ENCODE measurements at regions not wholly inside any gene's neighbourhood (a gene's known extent, or its start where the extent isn't known, plus 50 kb on each side); places are given as distances from the start of the nearest gene placed in this dataset.

- ChIA-PET CTCF (no interaction called here), POLR2A (ENCODE audit: unreplicated experiment) (no interaction called here)
- Histone ChIP-seq H2AFZ (no peak overlapping the region), H3K4me1 (replicated peaks; ENCODE audit: insufficient read depth) (no peaks in the 10 kb centered on the region), H3K36me3 (ENCODE audit: low read depth) (no peaks in the 10 kb centered on the region), H3K9me3 (ENCODE audit: insufficient read depth, low read depth) (no peaks in the 10 kb centered on the region), H3K4me2 (no peak overlapping the region), H3K4me3 (no peak overlapping the region), H3K79me2 (ENCODE audit: low read depth) (no peaks in the 10 kb centered on the region), H3F3A (ENCODE audit: insufficient read depth, low read depth) (no peaks in the 10 kb centered on the region), H4K20me1 (ENCODE audit: insufficient read depth) (no peaks in the 10 kb centered on the region), H3K27me3 (ENCODE audit: insufficient read depth, low read depth) (no peaks in the 10 kb centered on the region), H3K27ac (no peak overlapping the region), H3K9me2 (ENCODE audit: insufficient read depth) (no peaks in the 10 kb centered on the region; the same call in 1 of the 2 replicates)
- no TSS peak for BruUV-seq (replicated peaks)
- DNase-seq, result no peak
- intact Hi-C loops (cut with micrococcal nuclease; ENCODE audit: unreplicated experiment), result no loop called here
- TF ChIP-seq CTCF (conservative IDR thresholded peaks at IDR 0.05), result no peak
- TF ChIP-seq EZH2 (IDR thresholded peaks at IDR 0.05; ENCODE audit: low read depth), result no peak
Measured at GRCh38 chr2:217124050-217124449, 264.2 kb upstream of the TNP1 start.

GRCh38 chr2:217121565-217121964 is 261.7 kb upstream of the TNP1 start:
- Histone ChIP-seq H3K4me1 (replicated peaks; ENCODE audit: insufficient read depth) (no peaks in the 10 kb centered on the region), H3K27ac (no peak overlapping the region), H3K9me3 (ENCODE audit: insufficient read depth, low read depth) (no peaks in the 10 kb centered on the region), H3K27me3 (ENCODE audit: insufficient read depth, low read depth) (no peaks in the 10 kb centered on the region), H3K36me3 (ENCODE audit: low read depth) (no peaks in the 10 kb centered on the region), H3K4me3 (no peak overlapping the region), H3K79me2 (ENCODE audit: low read depth) (no peaks in the 10 kb centered on the region), H2AFZ (no peak overlapping the region), H3K4me2 (no peak overlapping the region), H4K20me1 (ENCODE audit: insufficient read depth) (no peaks in the 10 kb centered on the region), H3F3A (ENCODE audit: insufficient read depth, low read depth) (no peaks in the 10 kb centered on the region), H3K9me2 (ENCODE audit: insufficient read depth) (no peaks in the 10 kb centered on the region; the same call in 1 of the 2 replicates)
- TF ChIP-seq EZH2 (IDR thresholded peaks at IDR 0.05; ENCODE audit: low read depth) (no peak), CTCF (conservative IDR thresholded peaks at IDR 0.05) (no peak)
- DNase-seq, result no peak
- CTCF ChIA-PET, result no interaction called here
- intact Hi-C loops (cut with micrococcal nuclease; ENCODE audit: unreplicated experiment), result no loop called here
- POLR2A ChIA-PET (ENCODE audit: unreplicated experiment), result interaction anchor here (0.6 kb wide), 1 partner anchor 828 kb away, joined by 5 read pairs; no protein-coding TSS in a partner anchor
- BruUV-seq (replicated peaks), result no TSS peak

- Histone ChIP-seq H3K27ac (no peak overlapping the region), H3K4me1 (replicated peaks; ENCODE audit: insufficient read depth) (no peaks in the 10 kb centered on the region), H3K27me3 (ENCODE audit: insufficient read depth, low read depth) (no peaks in the 10 kb centered on the region), H3F3A (ENCODE audit: insufficient read depth, low read depth) (no peaks in the 10 kb centered on the region), H3K4me2 (no peak overlapping the region), H3K36me3 (ENCODE audit: low read depth) (no peaks in the 10 kb centered on the region), H3K9me2 (ENCODE audit: insufficient read depth) (no peaks in the 10 kb centered on the region; the same call in 1 of the 2 replicates), H3K4me3 (no peak overlapping the region), H2AFZ (no peak overlapping the region), H4K20me1 (ENCODE audit: insufficient read depth) (no peaks in the 10 kb centered on the region), H3K9me3 (ENCODE audit: insufficient read depth, low read depth) (no peaks in the 10 kb centered on the region), H3K79me2 (ENCODE audit: low read depth) (no peaks in the 10 kb centered on the region)
- intact Hi-C loops (cut with micrococcal nuclease; ENCODE audit: unreplicated experiment), result no loop called here
- POLR2A ChIA-PET (ENCODE audit: unreplicated experiment), result no interaction called here
- DNase-seq, result no peak
- CTCF ChIA-PET, result no interaction called here
- BruUV-seq (replicated peaks), result no TSS peak
- no peak for TF ChIP-seq CTCF (conservative IDR thresholded peaks at IDR 0.05)
Measured at GRCh38 chr2:217120429-217120828, 260.6 kb upstream of the TNP1 start.

Data from PC-9 (cell line).